ENCODE measurements at regions not wholly inside any gene's neighbourhood (a gene's known extent, or its start where the extent isn't known, plus 50 kb on each side); places are given as distances from the start of the nearest gene placed in this dataset.

DNA sequence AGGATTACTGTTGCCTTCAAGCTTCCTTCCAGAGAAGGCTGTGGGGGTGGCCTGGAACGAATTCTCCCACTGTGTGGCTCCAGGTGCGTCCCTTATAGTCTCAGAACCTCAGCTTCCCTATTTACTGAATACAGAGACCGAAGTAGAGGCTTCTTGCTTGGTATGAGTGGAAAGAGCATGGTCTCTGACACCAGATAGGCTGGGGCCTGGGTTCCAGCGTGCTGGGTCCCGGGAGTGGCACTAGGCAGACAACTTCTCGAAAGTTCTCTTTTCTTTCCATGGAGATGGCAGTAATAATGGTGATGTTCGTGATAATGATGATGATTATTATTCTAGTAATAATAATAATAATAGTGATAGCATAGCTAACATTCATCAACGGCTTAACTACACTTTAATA lies 161.7 kb downstream of the PTPRU start:
- no peak overlapping the region for H3K4me2 ChIP-seq (ENCODE audit: control insufficient read depth, extremely low read depth, insufficient read depth, low read depth, low read length)
- no peaks in the 10 kb centered on the region for H3K79me2 ChIP-seq (ENCODE audit: control insufficient read depth, insufficient read depth, low read length)
- H3K9me1 ChIP-seq (ENCODE audit: control insufficient read depth, extremely low read depth, insufficient read depth, low read length), result no peaks in the 10 kb centered on the region
- peaks cover 9% of the 10 kb centered on the region for H3K4me1 ChIP-seq (ENCODE audit: control insufficient read depth, extremely low read depth, insufficient read depth, low read length)
- H2AFZ ChIP-seq (ENCODE audit: control insufficient read depth, low read length), result no peak overlapping the region
- no peaks in the 10 kb centered on the region for H3K36me3 ChIP-seq (ENCODE audit: control insufficient read depth in 2 of 2, extremely low read depth in 1 of 2, insufficient read depth in 2 of 2, low read length in 2 of 2)
- DNase-seq (ENCODE audit: low read depth, low spot score) (no peak), FAIRE-seq (no peak)
- no peaks in the 10 kb centered on the region for H4K20me1 ChIP-seq (ENCODE audit: control insufficient read depth, extremely low read depth, insufficient read depth, low read length)
- H3K27me3 ChIP-seq (ENCODE audit: control insufficient read depth, extremely low read depth, insufficient read depth, low read length), result peaks cover 6% of the 10 kb centered on the region
- dilution Hi-C loops (cut with MboI; ENCODE audit: extremely low pct_ligation_motif_present, low sequenced_read_pairs), result no loop called here
- H3K4me3 ChIP-seq (ENCODE audit: control insufficient read depth in 2 of 3, extremely low read depth in 1 of 3, insufficient read depth in 2 of 3, low read depth in 1 of 3, low read length in 3 of 3), result no peak overlapping the region
- no peak overlapping the region for H3K9ac ChIP-seq (ENCODE audit: control insufficient read depth, extremely low read depth, insufficient read depth, low read length)
- TF ChIP-seq, protein P1, sequence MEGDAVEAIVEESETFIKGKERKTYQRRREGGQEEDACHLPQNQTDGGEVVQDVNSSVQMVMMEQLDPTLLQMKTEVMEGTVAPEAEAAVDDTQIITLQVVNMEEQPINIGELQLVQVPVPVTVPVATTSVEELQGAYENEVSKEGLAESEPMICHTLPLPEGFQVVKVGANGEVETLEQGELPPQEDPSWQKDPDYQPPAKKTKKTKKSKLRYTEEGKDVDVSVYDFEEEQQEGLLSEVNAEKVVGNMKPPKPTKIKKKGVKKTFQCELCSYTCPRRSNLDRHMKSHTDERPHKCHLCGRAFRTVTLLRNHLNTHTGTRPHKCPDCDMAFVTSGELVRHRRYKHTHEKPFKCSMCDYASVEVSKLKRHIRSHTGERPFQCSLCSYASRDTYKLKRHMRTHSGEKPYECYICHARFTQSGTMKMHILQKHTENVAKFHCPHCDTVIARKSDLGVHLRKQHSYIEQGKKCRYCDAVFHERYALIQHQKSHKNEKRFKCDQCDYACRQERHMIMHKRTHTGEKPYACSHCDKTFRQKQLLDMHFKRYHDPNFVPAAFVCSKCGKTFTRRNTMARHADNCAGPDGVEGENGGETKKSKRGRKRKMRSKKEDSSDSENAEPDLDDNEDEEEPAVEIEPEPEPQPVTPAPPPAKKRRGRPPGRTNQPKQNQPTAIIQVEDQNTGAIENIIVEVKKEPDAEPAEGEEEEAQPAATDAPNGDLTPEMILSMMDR (optimal IDR thresholded peaks at IDR 0.05 in 1 of 3, IDR thresholded peaks at IDR 0.05 in 1 of 3, conservative IDR thresholded peaks at IDR 0.05 in 1 of 3; ENCODE audit: extremely low read depth in 1 of 3, insufficient read depth in 2 of 3, low read length in 3 of 3), result no peak
- TF ChIP-seq EZH2 (IDR thresholded peaks at IDR 0.05; ENCODE audit: low read length), result no peak
- no peaks in the 10 kb centered on the region for H3K9me3 ChIP-seq (ENCODE audit: control insufficient read depth, low read depth, low read length)
- peak overlapping the region; percentile 12 for H3K27ac ChIP-seq (ENCODE audit: control insufficient read depth, insufficient read depth, low read length)

GRCh38 chr1:29397256-29397590 lies 160.9 kb downstream of the PTPRU start:
- no peak for FAIRE-seq

More at GRCh38 chr1:29397256-29397590, 160.9 kb downstream of the PTPRU start:
- no peak overlapping the region for H3K9ac ChIP-seq (ENCODE audit: control insufficient read depth, extremely low read depth, insufficient read depth, low read length)
- dilution Hi-C loops (cut with MboI; ENCODE audit: extremely low pct_ligation_motif_present, low sequenced_read_pairs), result no loop called here
- H3K4me1 ChIP-seq (ENCODE audit: control insufficient read depth, extremely low read depth, insufficient read depth, low read length), result peaks cover 9% of the 10 kb centered on the region
- DNase-seq (ENCODE audit: low read depth, low spot score), result no peak
- H2AFZ ChIP-seq (ENCODE audit: control insufficient read depth, low read length), result no peak overlapping the region
- peaks cover 6% of the 10 kb centered on the region for H3K27me3 ChIP-seq (ENCODE audit: control insufficient read depth, extremely low read depth, insufficient read depth, low read length)
- no peaks in the 10 kb centered on the region for H3K79me2 ChIP-seq (ENCODE audit: control insufficient read depth, insufficient read depth, low read length)
- H3K4me2 ChIP-seq (ENCODE audit: control insufficient read depth, extremely low read depth, insufficient read depth, low read depth, low read length), result no peak overlapping the region
- no peaks in the 10 kb centered on the region for H3K36me3 ChIP-seq (ENCODE audit: control insufficient read depth in 2 of 2, extremely low read depth in 1 of 2, insufficient read depth in 2 of 2, low read length in 2 of 2)
- H3K9me3 ChIP-seq (ENCODE audit: control insufficient read depth, low read depth, low read length), result no peaks in the 10 kb centered on the region
- no peak for TF ChIP-seq EZH2 (IDR thresholded peaks at IDR 0.05; ENCODE audit: low read length)
- TF ChIP-seq, protein P1 (optimal IDR thresholded peaks at IDR 0.05 in 1 of 3, IDR thresholded peaks at IDR 0.05 in 1 of 3, conservative IDR thresholded peaks at IDR 0.05 in 1 of 3; ENCODE audit: extremely low read depth in 1 of 3, insufficient read depth in 2 of 3, low read length in 3 of 3), result no peak
- no peak overlapping the region for H3K4me3 ChIP-seq (ENCODE audit: control insufficient read depth in 2 of 3, extremely low read depth in 1 of 3, insufficient read depth in 2 of 3, low read depth in 1 of 3, low read length in 3 of 3)
- no peaks in the 10 kb centered on the region for H3K9me1 ChIP-seq (ENCODE audit: control insufficient read depth, extremely low read depth, insufficient read depth, low read length)
- no peak overlapping the region for H3K27ac ChIP-seq (ENCODE audit: control insufficient read depth, insufficient read depth, low read length)
- no peaks in the 10 kb centered on the region for H4K20me1 ChIP-seq (ENCODE audit: control insufficient read depth, extremely low read depth, insufficient read depth, low read length)

Measured in keratinocyte (primary cell).